ENCODE measurements at regions not wholly inside any gene's neighbourhood (a gene's known extent, or its start where the extent isn't known, plus 50 kb on each side); places are given as distances from the start of the nearest gene placed in this dataset.

- H2BK120ac ChIP-seq (ENCODE audit: low read depth, low read length, poor library complexity, severe bottlenecking) = no peak overlapping the region
- DNase-seq = no peak
- no peak overlapping the region for H2AFZ ChIP-seq (ENCODE audit: low read length)
- no peaks in the 10 kb centered on the region for H3K27me3 ChIP-seq (ENCODE audit: insufficient read depth, low read length)
- Mint-ChIP-seq H3K27me3 (ENCODE audit: low read depth) (peaks cover 2% of the 10 kb centered on the region; the same call in 1 of the 2 replicates), H3K4me1 (peaks cover 2 to 3% of the 10 kb centered on the region in 2 experiments; a peak in 2 of 4 replicates), H3K9me3 (peaks cover 21 to 23% of the 10 kb centered on the region in 2 experiments), H3K36me3 (ENCODE audit: insufficient read depth in 1 of 3, low read depth in 3 of 3) (peaks cover 13 to 22% (median 19%) of the 10 kb centered on the region in 3 experiments), H3K27ac (no peak overlapping the region), H3K4me3 (no peak overlapping the region)
- H2BK5ac ChIP-seq (ENCODE audit: insufficient read length, low read length) = no peak overlapping the region
- H3K9me3 ChIP-seq (ENCODE audit: control insufficient read depth, low read depth, low read length) = no peaks in the 10 kb centered on the region
- no peak overlapping the region for H3K9ac ChIP-seq (ENCODE audit: extremely low read depth, insufficient read length, low read length)
- no peak overlapping the region for H4K8ac ChIP-seq (replicated peaks; ENCODE audit: insufficient read length, low read depth, low read length)
- no peaks in the 10 kb centered on the region for H3K4me1 ChIP-seq (ENCODE audit: insufficient read depth, low read length)
- H4K20me1 ChIP-seq (ENCODE audit: control insufficient read depth, insufficient read depth, insufficient read length) = no peaks in the 10 kb centered on the region
- H3K79me1 ChIP-seq (ENCODE audit: insufficient read depth, low read depth, low read length, poor library complexity, severe bottlenecking) = no peaks in the 10 kb centered on the region
- H3K4me2 ChIP-seq (ENCODE audit: insufficient read depth, insufficient read length, low read length) = no peak overlapping the region
- no peaks in the 10 kb centered on the region for H3K79me2 ChIP-seq (ENCODE audit: insufficient read depth, low read length)
- no peak overlapping the region for H3T11ph ChIP-seq (ENCODE audit: low read length)
- H2AK5ac ChIP-seq (ENCODE audit: insufficient read length, low read length) = no peak overlapping the region
- H3K23me2 ChIP-seq (ENCODE audit: insufficient read length, low read depth, low read length, poor library complexity, severe bottlenecking) = no peaks in the 10 kb centered on the region
- no peak overlapping the region for H3K4ac ChIP-seq (ENCODE audit: low read depth, low read length)
- no peak overlapping the region for H3K56ac ChIP-seq (ENCODE audit: insufficient read length, low read depth, low read length)
- H3K18ac ChIP-seq (ENCODE audit: insufficient read length, low read depth, low read length) = no peak overlapping the region
- no peak overlapping the region for H3K23ac ChIP-seq (ENCODE audit: insufficient read length, low read depth, low read length)
- no peak overlapping the region for H4K5ac ChIP-seq (ENCODE audit: insufficient read length, low read depth, low read length)
- no peak for TF ChIP-seq CTCF (conservative IDR thresholded peaks at IDR 0.05)
- H2BK15ac ChIP-seq (ENCODE audit: low read depth, low read length) = no peak overlapping the region
- no peak overlapping the region for H3K14ac ChIP-seq (ENCODE audit: insufficient read depth, low read length)
- no peak overlapping the region for H3K27ac ChIP-seq (ENCODE audit: insufficient read length, low read depth, low read length)
- H4K91ac ChIP-seq (ENCODE audit: insufficient read length, low read depth, low read length) = no peak overlapping the region
- H2BK20ac ChIP-seq (ENCODE audit: low read depth, low read length, poor library complexity, severe bottlenecking) = no peak overlapping the region
- no CpG with 5 or more reads among the region's 4 CpGs for WGBS (ENCODE audit: extremely low coverage, insufficient read length, low lambda C conversion rate)
- H2BK12ac ChIP-seq (ENCODE audit: insufficient read length, low read depth, low read length) = no peak overlapping the region
Measured at GRCh38 chr13:64808704-64809103, 2421.4 kb downstream of the PCDH9 start.
